Ecto neural progenitor cell (in vitro differentiated cells): ENCODE measurements at regions not wholly inside any gene's neighbourhood (a gene's known extent, or its start where the extent isn't known, plus 50 kb on each side); places are given as distances from the start of the nearest gene placed in this dataset.
"Not testable (repeated sequence)": the region's sequence is repeated elsewhere in the genome, so short reads cannot be mapped to it uniquely, and the experiment has no call there.

Experiments used
- DNase-seq: peaks from one replicate; pipeline ENCODE4 v3.0.0-alpha.2; 2018; ENCODE audit warnings: low spot score

- not testable (repeated sequence) for DNase-seq
These were observed 265.3 kb upstream of the IL12B start for GRCh38 chr5:159595561-159595960.

- DNase-seq: no peak
These were observed 270.9 kb upstream of the IL12B start for GRCh38 chr5:159601216-159601615.

GRCh38 chr5:159602434-159602833 lies 272.1 kb upstream of the IL12B start:
- DNase-seq: no peak

GRCh38 chr5:159605585-159605984 lies 275.3 kb upstream of the IL12B start:
- DNase-seq: no peak

GRCh38 chr5:159609359-159609758 lies 279.1 kb upstream of the IL12B start:
- DNase-seq: no peak

GRCh38 chr5:159610966-159611579 lies 280.8 kb upstream of the IL12B start:
- no peak for DNase-seq

- no peak for DNase-seq
These were observed 286.7 kb upstream of the IL12B start for GRCh38 chr5:159616952-159617351.

- DNase-seq: no peak
These were observed 289.5 kb upstream of the IL12B start for GRCh38 chr5:159619826-159620225.

GRCh38 chr5:159620853-159621540 lies 290.7 kb upstream of the IL12B start:
- no peak for DNase-seq

GRCh38 chr5:159628703-159629102 lies 287.6 kb upstream of the ADRA1B start:
- DNase-seq: no peak

GRCh38 chr5:159629158-159629557 lies 287.1 kb upstream of the ADRA1B start:
- no peak for DNase-seq

- DNase-seq: no peak
These were observed 285.7 kb upstream of the ADRA1B start for GRCh38 chr5:159630545-159630944.

GRCh38 chr5:159631001-159631400 lies 285.3 kb upstream of the ADRA1B start:
- DNase-seq: no peak

- DNase-seq: no peak
These were observed 283.4 kb upstream of the ADRA1B start for GRCh38 chr5:159632866-159633265.

GRCh38 chr5:159638481-159638880 lies 277.8 kb upstream of the ADRA1B start:
- no peak for DNase-seq

GRCh38 chr5:159638954-159639559 lies 277.2 kb upstream of the ADRA1B start:
- no peak for DNase-seq

- DNase-seq: no peak
These were observed 276.7 kb upstream of the ADRA1B start for GRCh38 chr5:159639590-159639989.

- DNase-seq: no peak
These were observed 275.8 kb upstream of the ADRA1B start for GRCh38 chr5:159640446-159640845.

- no peak for DNase-seq
These were observed 275.4 kb upstream of the ADRA1B start for GRCh38 chr5:159640921-159641320.

- no peak for DNase-seq
These were observed 274.8 kb upstream of the ADRA1B start for GRCh38 chr5:159641371-159642039.

- DNase-seq: no peak
These were observed 273.9 kb upstream of the ADRA1B start for GRCh38 chr5:159642379-159642778.

GRCh38 chr5:159644053-159644452 lies 272.2 kb upstream of the ADRA1B start:
- DNase-seq: no peak
